Ovary (tissue), 3 donors: ENCODE measurements at regions not wholly inside any gene's neighbourhood (a gene's known extent, or its start where the extent isn't known, plus 50 kb on each side); places are given as distances from the start of the nearest gene placed in this dataset.

Experiments
- CTCF ChIP-seq, 3 donors: fragments of 450-650 bp in 2 of 3; fragments of 200-600 bp in 1 of 3; IDR thresholded peaks; one replicate each; pipeline versions ENCODE4 v1.5.1 to v1.8.0; 2016 to 2022; ENCODE audit warnings: antibody characterized with exemption in 3 of 3, mild to moderate bottlenecking in 1 of 3
- POLR2A ChIP-seq: fragments of 450-650 bp; IDR thresholded peaks from one replicate; pipeline ENCODE4 v1.6.1; 2017; ENCODE audit warnings: antibody characterized with exemption, mild to moderate bottlenecking, moderate library complexity
- donor health status: DM: no; HTN: no; CAD: no.

- no peak for TF ChIP-seq CTCF (IDR thresholded peaks at IDR 0.05)
- no peak for TF ChIP-seq POLR2A
These were observed 428.4 kb upstream of the B3GALT2 start for GRCh38 chr1:193614817-193615216.
